ENCODE measurements at regions not wholly inside any gene's neighbourhood (a gene's known extent, or its start where the extent isn't known, plus 50 kb on each side); places are given as distances from the start of the nearest gene placed in this dataset.

DNA sequence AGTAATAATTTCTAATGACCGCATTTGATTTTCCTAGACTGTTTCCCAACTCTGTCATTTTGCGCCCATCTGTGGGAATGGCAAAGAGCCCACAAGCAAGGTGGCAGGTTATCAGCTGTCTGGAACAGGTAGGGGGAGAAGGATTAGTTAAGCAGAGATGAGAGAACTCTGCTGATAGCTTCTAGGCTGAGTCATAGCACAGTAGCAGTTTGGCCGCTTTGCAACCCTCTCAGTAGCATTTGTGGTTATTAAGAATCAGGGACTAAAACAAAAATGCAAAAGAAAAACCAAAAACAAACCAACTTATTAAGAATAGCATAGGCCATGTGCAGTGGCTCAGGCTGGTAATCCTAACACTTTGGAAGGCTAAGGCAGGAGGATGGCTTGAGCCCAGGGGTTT, 602.7 kb upstream of the SORCS1 start:
- ATAC-seq (no peak), DNase-seq (ENCODE audit: low read depth, low spot score) (no peak)
- no peaks in the 10 kb centered on the region for H4K20me1 ChIP-seq (ENCODE audit: insufficient read depth)
- no peak overlapping the region for H3K4me2 ChIP-seq (ENCODE audit: low read length)
- RAD21 ChIA-PET (ENCODE audit: low non-redundant PET in 1 of 2, low total read pairs in 2 of 2, uncharacterized antibody in 2 of 2, unreplicated experiment in 2 of 2), result no interaction called here
- BruUV-seq (replicated peaks), result no TSS peak
- TF ChIP-seq SRF (IDR thresholded peaks at IDR 0.05; ENCODE audit: low read depth), result no peak
- TF ChIP-seq CEBPB (IDR thresholded peaks at IDR 0.05; ENCODE audit: low read depth), result no peak
- TF ChIP-seq, protein P1, sequence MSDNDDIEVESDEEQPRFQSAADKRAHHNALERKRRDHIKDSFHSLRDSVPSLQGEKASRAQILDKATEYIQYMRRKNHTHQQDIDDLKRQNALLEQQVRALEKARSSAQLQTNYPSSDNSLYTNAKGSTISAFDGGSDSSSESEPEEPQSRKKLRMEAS (IDR thresholded peaks at IDR 0.05), result no peak
- no peak for TF ChIP-seq CBX3 (IDR thresholded peaks at IDR 0.05; ENCODE audit: low read depth)
- no peak for TF ChIP-seq TCF7L2 (IDR thresholded peaks at IDR 0.05; ENCODE audit: borderline replicate concordance, extremely low read depth, insufficient read depth, insufficient read length)
- TF ChIP-seq POLR2A (IDR thresholded peaks at IDR 0.05; ENCODE audit: borderline replicate concordance, extremely low read depth, insufficient read depth, insufficient read length), result no peak
- no peak for TF ChIP-seq SP1 (IDR thresholded peaks at IDR 0.05; ENCODE audit: low read depth)
- TF ChIP-seq ELF1 (IDR thresholded peaks at IDR 0.05; ENCODE audit: borderline replicate concordance, low read depth), result no peak
- TF ChIP-seq ATF3 (IDR thresholded peaks at IDR 0.05), result no peak
- TF ChIP-seq REST (IDR thresholded peaks at IDR 0.05; ENCODE audit: low read depth), result no peak
- no peak for TF ChIP-seq FOSL1 (IDR thresholded peaks at IDR 0.05; ENCODE audit: low read depth)
- TF ChIP-seq ZNF274 (IDR thresholded peaks at IDR 0.05; ENCODE audit: low read depth, low read length), result no peak
- TF ChIP-seq SIN3A (IDR thresholded peaks at IDR 0.05; ENCODE audit: low read depth), result no peak
- TF ChIP-seq EGR1 (IDR thresholded peaks at IDR 0.05; ENCODE audit: low read depth), result no peak
- TF ChIP-seq, protein P2, sequence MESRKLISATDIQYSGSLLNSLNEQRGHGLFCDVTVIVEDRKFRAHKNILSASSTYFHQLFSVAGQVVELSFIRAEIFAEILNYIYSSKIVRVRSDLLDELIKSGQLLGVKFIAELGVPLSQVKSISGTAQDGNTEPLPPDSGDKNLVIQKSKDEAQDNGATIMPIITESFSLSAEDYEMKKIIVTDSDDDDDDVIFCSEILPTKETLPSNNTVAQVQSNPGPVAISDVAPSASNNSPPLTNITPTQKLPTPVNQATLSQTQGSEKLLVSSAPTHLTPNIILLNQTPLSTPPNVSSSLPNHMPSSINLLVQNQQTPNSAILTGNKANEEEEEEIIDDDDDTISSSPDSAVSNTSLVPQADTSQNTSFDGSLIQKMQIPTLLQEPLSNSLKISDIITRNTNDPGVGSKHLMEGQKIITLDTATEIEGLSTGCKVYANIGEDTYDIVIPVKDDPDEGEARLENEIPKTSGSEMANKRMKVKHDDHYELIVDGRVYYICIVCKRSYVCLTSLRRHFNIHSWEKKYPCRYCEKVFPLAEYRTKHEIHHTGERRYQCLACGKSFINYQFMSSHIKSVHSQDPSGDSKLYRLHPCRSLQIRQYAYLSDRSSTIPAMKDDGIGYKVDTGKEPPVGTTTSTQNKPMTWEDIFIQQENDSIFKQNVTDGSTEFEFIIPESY (IDR thresholded peaks at IDR 0.05; ENCODE audit: extremely low read depth, insufficient replicate concordance, low read length), result no peak
- TF ChIP-seq YY1 (IDR thresholded peaks at IDR 0.05; ENCODE audit: extremely low read depth, insufficient replicate concordance, low read depth, low read length), result no peak
- TF ChIP-seq POLR2AphosphoS5 (IDR thresholded peaks at IDR 0.05; ENCODE audit: low read depth, low read length), result no peak
- H2AFZ ChIP-seq (ENCODE audit: low read depth, low read length, poor library complexity, severe bottlenecking), result no peak overlapping the region
- no peak overlapping the region for H3K4me3 ChIP-seq (replicated peaks in 1 of 2; ENCODE audit: low read depth in 1 of 2, low read length in 2 of 2)
- no peaks in the 10 kb centered on the region for H3K9me2 ChIP-seq (ENCODE audit: insufficient read depth)
- POLR2A ChIA-PET, result no interaction called here
- H3K4me1 ChIP-seq (ENCODE audit: control insufficient read depth in 1 of 2, insufficient read depth in 2 of 2, low read length in 2 of 2), result no peaks in the 10 kb centered on the region
- H3K27me3 ChIP-seq (ENCODE audit: insufficient read depth, low read length), result no peaks in the 10 kb centered on the region
- CTCF ChIA-PET, result no interaction called here
- no peaks in the 10 kb centered on the region for H3K36me3 ChIP-seq (ENCODE audit: control insufficient read depth in 1 of 2, insufficient read depth in 2 of 2, low read length in 2 of 2)
- intact Hi-C loops (cut with micrococcal nuclease), result no loop called here
- H3K9me3 ChIP-seq (ENCODE audit: control insufficient read depth in 1 of 2, insufficient read depth in 1 of 2, low read depth in 1 of 2, low read length in 2 of 2), result peaks cover 52 to 54% of the 10 kb centered on the region in 2 experiments; a peak in 2 of 4 replicates
- no peak overlapping the region for H3K9ac ChIP-seq (ENCODE audit: low read length)
- H3K79me2 ChIP-seq (ENCODE audit: insufficient read depth, low read length), result no peaks in the 10 kb centered on the region
- no peak overlapping the region for H3K27ac ChIP-seq (ENCODE audit: low read depth, low read length)

Data from HCT116 (cell line).